Gastroesophageal sphincter (tissue), 4 donors: ENCODE measurements at regions not wholly inside any gene's neighbourhood (a gene's known extent, or its start where the extent isn't known, plus 50 kb on each side); places are given as distances from the start of the nearest gene placed in this dataset.

Source experiments
- ATAC-seq: fragments of 150-250 bp; one replicate; pipeline ENCODE4 v1.9.1; 2016; ENCODE audit warnings: mild to moderate bottlenecking, moderate library complexity
- H3K27ac ChIP-seq, 4 donors: fragments of 200-600 bp; sonication (generic) in 3 of 4; 1 replicate in 3 of 4; 2 replicates in 1 of 4; pipeline ENCODE4 v1.5.1; 2016 to 2019
- H3K27me3 ChIP-seq: fragments of 200-600 bp; sonication (generic); one replicate; pipeline ENCODE4 v1.5.1; 2019
- H3K36me3 ChIP-seq, 2 donors: fragments of 200-600 bp; sonication (generic); one replicate each; pipeline ENCODE4 v1.5.1; 2019; ENCODE audit warnings: control low read depth in 1 of 2
- H3K4me1 ChIP-seq, 3 donors: fragments of 200-600 bp; sonication (generic); 1 replicate in 2 of 3; 2 replicates in 1 of 3; pipeline ENCODE4 v1.5.1; 2016 to 2019; ENCODE audit warnings: control low read depth in 2 of 3
- H3K4me3 ChIP-seq, 2 donors: fragments of 200-600 bp; sonication (generic); one replicate each; pipeline ENCODE4 v1.5.1; 2019; ENCODE audit warnings: mild to moderate bottlenecking in 1 of 2, moderate library complexity in 1 of 2
- H3K9me3 ChIP-seq, 3 donors: fragments of 200-600 bp; sonication (generic); one replicate each; pipeline ENCODE4 v1.5.1; 2017 to 2019; ENCODE audit warnings: control low read depth in 2 of 3
- CTCF ChIP-seq, 4 experiments: fragments of 200-600 bp in 2 of 4; fragments of 450-650 bp in 2 of 4; sonication (generic) in 1 of 4; IDR thresholded peaks; one replicate each; pipeline ENCODE4 v1.5.1; 2017 to 2019; ENCODE audit warnings: antibody characterized with exemption in 4 of 4, mild to moderate bottlenecking in 2 of 4, moderate library complexity in 2 of 4
- EP300 ChIP-seq: sonication (generic); formaldehyde crosslinking; IDR thresholded peaks from one replicate; pipeline ENCODE4 v1.6.1; 2017; ENCODE audit warnings: antibody characterized with exemption, mild to moderate bottlenecking
- POLR2A ChIP-seq, 2 donors: fragments of 450-650 bp; IDR thresholded peaks; one replicate each; pipeline ENCODE4 v1.6.1; 2017; ENCODE audit warnings: antibody characterized with exemption in 2 of 2, mild to moderate bottlenecking in 2 of 2, moderate library complexity in 1 of 2
- POLR2AphosphoS5 ChIP-seq: sonication (generic); formaldehyde crosslinking; IDR thresholded peaks from one replicate; pipeline ENCODE4 v1.6.1; 2017; ENCODE audit warnings: antibody characterized with exemption
- WGBS, 2 donors: methylation state at CpG; one replicate each; pipeline ENCODE4 v1.1.5; 2018; ENCODE audit warnings: low coverage in 1 of 2; 5-methylcytosine and 5-hydroxymethylcytosine counted together

GRCh38 chr9:117470902-117471301 lies 56.0 kb upstream of the ASTN2 start:
- H3K9me3 ChIP-seq: no peaks in the 10 kb centered on the region
- TF ChIP-seq EP300 (no peak), POLR2A (IDR thresholded peaks at IDR 0.05) (no peak)
- H3K36me3 ChIP-seq: no peaks in the 10 kb centered on the region
- no peaks in the 10 kb centered on the region for H3K4me1 ChIP-seq
- H3K4me3 ChIP-seq: no peak overlapping the region
- H3K27ac ChIP-seq: no peak overlapping the region
- no peak for ATAC-seq
- 50 to 52% methylated on average over 2 of the region's 2 CpGs for WGBS, 2 donors
- H3K27me3 ChIP-seq: peaks cover 19% of the 10 kb centered on the region

- peaks cover 19% of the 10 kb centered on the region for H3K27me3 ChIP-seq
- H3K4me3 ChIP-seq: no peak overlapping the region
- 40 to 50% methylated on average over 1 of the region's 1 CpG for WGBS, 2 donors
- H3K27ac ChIP-seq: no peak overlapping the region
- ATAC-seq: no peak
- no peaks in the 10 kb centered on the region for H3K4me1 ChIP-seq
- TF ChIP-seq POLR2AphosphoS5: no peak
- TF ChIP-seq POLR2A (IDR thresholded peaks at IDR 0.05): no peak
- no peak for TF ChIP-seq EP300
- no peak for TF ChIP-seq CTCF (IDR thresholded peaks at IDR 0.05)
- H3K9me3 ChIP-seq: no peaks in the 10 kb centered on the region
- H3K36me3 ChIP-seq: no peaks in the 10 kb centered on the region
These were observed 55.6 kb upstream of the ASTN2 start for GRCh38 chr9:117470455-117470854.

GRCh38 chr9:117466111-117466510 lies 51.3 kb upstream of the ASTN2 start:
- no peak for TF ChIP-seq POLR2AphosphoS5
- no peak for TF ChIP-seq CTCF (IDR thresholded peaks at IDR 0.05)
- no peak for TF ChIP-seq EP300
- no peak for TF ChIP-seq POLR2A (IDR thresholded peaks at IDR 0.05)
- H3K4me3 ChIP-seq: no peak overlapping the region
- ATAC-seq: no peak
- peaks cover 26% of the 10 kb centered on the region for H3K27me3 ChIP-seq
- no peak overlapping the region for H3K27ac ChIP-seq
- 68 to 80% methylated on average over 2 to 3 of the region's 3 CpGs for WGBS, 2 donors
- no peaks in the 10 kb centered on the region for H3K4me1 ChIP-seq
- H3K9me3 ChIP-seq: no peaks in the 10 kb centered on the region
- H3K36me3 ChIP-seq: no peaks in the 10 kb centered on the region

- H3K4me1 ChIP-seq: no peaks in the 10 kb centered on the region
- no peak for ATAC-seq
- TF ChIP-seq CTCF (IDR thresholded peaks at IDR 0.05) (no peak), POLR2A (IDR thresholded peaks at IDR 0.05) (no peak), EP300 (no peak)
- H3K27ac ChIP-seq: no peak overlapping the region
- no peak overlapping the region for H3K4me3 ChIP-seq
- H3K9me3 ChIP-seq: no peaks in the 10 kb centered on the region
- no peaks in the 10 kb centered on the region for H3K36me3 ChIP-seq
- WGBS, 2 donors: 41 to 63% methylated on average over 3 to 4 of the region's 4 CpGs
- H3K27me3 ChIP-seq: peaks cover 25% of the 10 kb centered on the region
These were observed 50.8 kb upstream of the ASTN2 start for GRCh38 chr9:117465706-117466105.

- H3K27ac ChIP-seq: no peak overlapping the region
- no peak for TF ChIP-seq POLR2A (IDR thresholded peaks at IDR 0.05)
- no peak for TF ChIP-seq CTCF (IDR thresholded peaks at IDR 0.05)
- no peak for TF ChIP-seq EP300
- no peak for TF ChIP-seq POLR2AphosphoS5
- no peaks in the 10 kb centered on the region for H3K4me1 ChIP-seq
- H3K4me3 ChIP-seq: no peak overlapping the region
- no peaks in the 10 kb centered on the region for H3K36me3 ChIP-seq
- ATAC-seq: no peak
- no peaks in the 10 kb centered on the region for H3K9me3 ChIP-seq
- WGBS, 2 donors: 100% methylated on average over 1 of the region's 1 CpG; no CpG with 5 or more reads in 1 of the 2 donors
- H3K27me3 ChIP-seq: peaks cover 25% of the 10 kb centered on the region
These were observed 50.2 kb upstream of the ASTN2 start for GRCh38 chr9:117464941-117465616.
